GM18868 (cell line): ENCODE measurements at regions not wholly inside any gene's neighbourhood (a gene's known extent, or its start where the extent isn't known, plus 50 kb on each side); places are given as distances from the start of the nearest gene placed in this dataset.

Source experiments
- ATAC-seq: cut with Tn5 transposase; IDR thresholded peaks from one replicate; pipeline ENCODE4 v1.9.1; 2021; ENCODE audit warnings: mild to moderate bottlenecking, moderate library complexity; ENCODE audit not compliant: unreplicated experiment

DNA sequence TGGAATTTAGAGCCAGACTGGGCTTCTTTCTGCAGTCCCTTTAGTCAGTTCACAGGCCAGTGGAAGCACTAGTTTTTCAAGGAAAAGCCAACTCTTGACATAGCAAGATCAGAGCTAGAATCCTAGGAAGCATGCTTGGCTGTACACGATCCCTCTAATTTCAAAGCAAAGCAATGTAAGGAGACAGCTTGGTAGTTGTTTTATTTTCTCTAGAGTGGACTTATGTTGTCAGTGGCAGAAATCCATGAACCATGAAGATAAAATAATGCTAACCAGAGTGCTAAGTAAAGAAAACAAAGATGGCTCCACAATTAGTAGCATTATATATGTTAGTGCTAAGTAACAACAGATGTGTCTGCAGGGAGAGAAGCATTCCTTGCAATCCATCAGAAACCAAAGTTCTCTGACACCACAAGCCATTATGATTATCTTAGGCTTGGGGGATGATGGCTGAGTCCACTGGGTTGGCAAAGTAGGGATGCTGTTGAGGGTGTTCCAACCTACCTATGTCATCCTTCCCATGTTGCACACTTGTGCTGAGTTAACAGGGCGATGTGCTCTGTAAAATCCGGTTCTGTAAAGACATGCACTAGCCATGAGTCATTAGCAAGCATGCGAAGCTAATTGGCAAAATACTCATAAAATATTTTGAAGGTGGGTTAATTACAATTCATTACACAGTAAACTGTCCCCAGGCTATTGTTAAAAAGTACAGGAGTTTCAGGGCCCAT, 115.2 kb downstream of the BMP2 start:
- ATAC-seq = no peak

DNA sequence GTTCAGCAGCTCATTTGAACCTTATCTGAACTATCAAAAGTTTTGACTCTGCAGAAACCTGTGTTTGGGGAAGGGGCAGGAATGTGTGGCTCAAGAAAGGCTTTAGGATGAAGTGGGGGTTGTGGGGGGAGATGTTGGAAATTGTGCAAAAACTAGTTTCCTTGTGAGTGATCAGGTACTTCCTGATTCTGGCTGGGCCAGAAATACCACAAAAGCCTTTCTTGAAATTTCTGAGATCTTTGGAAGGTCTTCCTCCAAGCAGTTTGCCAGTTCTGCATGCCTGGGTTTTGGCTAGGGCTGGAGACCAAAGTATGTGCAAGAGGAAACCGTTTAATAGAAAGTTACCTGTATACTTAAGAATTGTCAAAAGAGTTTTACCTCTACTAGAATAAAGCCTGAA, 116.6 kb downstream of the BMP2 start:
- no peak for ATAC-seq

DNA sequence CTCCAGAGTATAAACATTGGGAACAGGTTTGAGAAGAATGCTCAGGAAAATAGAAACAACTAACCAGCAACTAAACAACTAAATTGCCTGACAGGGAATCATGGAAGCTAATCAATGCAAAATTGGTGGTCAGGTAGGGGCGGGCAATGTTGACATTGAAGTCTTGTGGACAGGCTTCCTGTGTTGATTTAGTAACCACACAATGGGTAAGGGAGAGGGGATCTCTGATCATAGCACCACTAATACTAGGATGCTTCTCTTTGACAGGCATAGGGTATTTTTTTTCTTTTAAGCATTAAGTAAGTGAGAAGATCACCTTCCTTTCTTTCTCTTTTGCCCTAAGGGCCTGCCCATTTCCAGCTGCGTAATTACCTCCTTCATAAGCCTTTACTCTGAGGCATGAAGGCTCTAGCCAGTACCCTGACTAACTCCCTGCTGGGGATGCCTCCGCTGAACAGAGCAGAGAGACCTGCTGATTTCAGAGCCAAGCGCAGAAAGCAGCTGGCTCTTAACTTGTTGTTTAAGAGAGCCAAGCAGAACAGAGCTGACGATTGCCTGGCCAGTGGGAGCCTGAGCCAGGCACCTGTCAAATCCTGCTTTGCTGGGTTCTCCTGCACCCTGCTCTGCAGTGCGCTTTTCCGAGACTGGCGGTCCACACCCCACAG, 118.7 kb downstream of the BMP2 start:
- no peak for ATAC-seq

DNA sequence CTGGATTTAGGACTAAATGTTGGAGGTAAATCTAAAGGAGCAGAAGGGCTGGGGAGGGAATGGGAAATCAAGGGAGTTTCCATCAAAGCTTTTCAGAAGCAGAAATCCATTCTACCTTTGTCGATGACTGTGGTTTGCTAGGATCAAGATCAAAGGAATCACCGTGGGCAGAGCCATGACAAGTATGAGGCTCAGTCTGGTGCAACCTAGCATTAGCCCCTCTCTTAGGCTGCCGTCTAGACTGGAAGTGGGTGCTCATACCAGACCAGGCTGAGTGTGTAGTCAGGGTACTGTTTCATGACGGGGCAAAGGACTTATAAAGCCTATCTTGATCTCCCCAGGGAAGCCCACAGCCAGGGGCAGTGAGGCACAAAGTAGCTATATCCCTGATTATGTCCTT, 120.5 kb downstream of the BMP2 start:
- ATAC-seq = no peak

DNA sequence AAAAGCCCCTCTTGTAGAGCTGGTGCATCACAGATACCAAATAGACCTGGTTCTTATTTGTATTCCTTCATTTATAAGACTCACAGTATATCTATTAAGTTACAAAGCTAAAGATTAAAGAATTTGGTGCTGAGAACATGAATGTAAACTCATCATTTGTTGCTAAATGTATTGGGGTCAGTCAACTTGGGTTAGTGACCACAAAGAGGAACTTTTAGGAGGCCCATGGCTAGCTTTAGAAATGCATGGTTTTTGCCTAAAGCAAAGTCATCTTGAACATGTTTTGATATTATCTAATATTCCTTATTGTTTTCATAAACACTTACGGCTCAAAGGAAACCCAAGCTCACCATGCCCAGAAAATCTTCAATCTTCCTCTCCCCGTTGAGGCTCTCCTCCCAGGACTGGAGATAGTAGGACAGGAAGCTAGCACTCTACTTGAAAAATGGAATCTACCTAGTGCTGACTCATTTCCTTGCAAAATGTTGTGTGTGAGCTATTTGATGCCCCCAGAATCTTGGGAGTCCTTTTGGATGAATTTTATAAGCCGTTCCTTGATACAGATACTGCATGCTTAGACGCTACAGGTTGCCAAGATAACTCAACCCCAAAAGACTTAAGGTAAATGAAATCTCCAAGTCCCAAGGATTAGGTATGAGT, 121.4 kb downstream of the BMP2 start:
- ATAC-seq = no peak

DNA sequence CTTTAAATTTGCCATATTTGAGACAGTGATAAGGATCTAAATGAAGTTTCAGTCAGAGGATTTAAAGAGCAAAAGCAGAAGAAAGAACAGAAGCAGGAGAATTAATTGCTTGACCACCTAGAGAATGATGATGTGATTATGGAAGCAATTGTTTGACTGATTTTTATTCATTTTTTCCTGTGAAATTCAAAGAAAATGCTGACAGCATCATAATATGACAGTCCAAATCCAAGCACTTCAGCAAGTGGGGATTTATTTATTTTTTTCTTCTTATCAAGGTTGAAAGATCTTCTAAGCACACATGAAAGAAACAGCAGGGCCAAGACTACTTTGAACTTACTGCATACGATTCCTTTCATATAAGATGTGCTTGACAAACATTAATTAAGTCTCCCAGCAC, 125.2 kb downstream of the BMP2 start:
- no peak for ATAC-seq

DNA sequence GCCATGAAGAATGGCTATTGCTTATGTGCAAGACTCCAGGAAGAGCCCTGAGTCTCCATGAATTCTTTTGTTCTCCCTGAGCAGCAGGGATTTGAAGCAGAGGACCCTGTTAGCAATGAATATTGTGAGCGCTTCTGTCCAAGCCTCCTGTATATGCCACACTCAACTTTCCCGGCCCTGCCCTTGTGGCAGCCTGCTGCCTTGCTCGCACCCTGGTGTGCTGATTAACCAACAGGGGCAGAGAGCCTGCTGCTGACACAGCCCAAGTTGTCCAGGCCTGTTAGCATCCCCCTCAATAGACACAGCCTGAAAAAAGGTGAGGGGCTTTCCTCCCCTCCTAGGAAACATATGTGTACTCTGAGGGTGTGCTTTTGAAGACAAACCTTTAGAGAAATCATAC, 131.4 kb downstream of the BMP2 start:
- no peak for ATAC-seq

DNA sequence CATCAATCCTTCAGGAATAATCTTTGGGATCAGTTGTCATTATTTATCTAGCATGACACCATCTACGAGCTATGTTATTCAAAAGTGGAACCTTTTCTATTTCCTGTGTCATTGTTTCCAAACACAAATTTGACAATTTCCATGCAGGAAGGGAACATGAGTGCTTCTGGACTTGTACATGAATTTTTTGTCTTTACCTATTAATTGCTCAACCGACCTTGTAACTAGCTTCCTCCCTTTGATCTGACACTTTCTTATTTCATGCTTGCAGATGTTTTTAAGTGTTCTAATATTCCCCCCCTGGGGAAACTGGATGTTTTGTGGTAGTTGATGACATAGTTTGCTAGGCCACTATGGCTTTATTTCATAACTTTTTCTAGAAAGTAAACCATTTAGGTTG, 139.4 kb downstream of the BMP2 start:
- no peak for ATAC-seq

DNA sequence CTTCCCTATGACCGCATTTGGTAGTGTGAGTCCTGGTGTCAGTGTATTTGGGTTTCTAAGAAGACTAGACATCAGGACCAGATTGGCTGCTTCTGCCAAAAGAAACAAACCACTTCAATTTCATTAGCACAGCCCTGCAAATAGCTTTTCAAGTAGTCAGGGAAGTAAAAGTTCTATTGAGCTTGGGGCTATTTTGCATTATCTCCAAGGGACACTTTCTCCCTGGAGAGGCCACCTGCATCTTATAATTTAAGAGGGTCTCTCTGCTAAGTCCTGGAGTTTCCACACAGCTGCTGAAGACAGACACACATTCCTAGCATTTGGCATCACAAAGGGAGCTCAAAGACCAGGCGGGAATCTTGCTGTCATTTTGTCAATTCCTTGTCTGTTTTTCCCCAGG, 141.2 kb downstream of the BMP2 start:
- no peak for ATAC-seq

DNA sequence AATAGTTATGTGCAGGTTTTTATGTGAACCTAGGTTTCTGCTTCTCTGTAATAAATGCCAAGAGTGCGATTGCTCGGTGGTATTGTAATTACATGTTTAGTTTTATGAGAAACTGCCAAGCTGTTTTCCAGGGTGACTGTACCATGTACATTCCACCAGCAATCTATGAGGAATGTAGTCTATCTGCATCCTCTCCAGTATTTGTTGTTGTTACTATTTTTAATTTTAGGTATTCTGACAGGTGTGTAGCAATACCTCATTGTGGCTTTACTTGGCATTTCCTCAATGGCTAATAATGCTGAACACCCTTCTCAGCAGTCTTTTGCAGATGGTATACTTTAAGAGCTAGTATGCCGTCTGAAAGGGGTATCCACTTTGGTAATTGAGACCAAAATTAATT, 142.1 kb downstream of the BMP2 start:
- no peak for ATAC-seq

DNA sequence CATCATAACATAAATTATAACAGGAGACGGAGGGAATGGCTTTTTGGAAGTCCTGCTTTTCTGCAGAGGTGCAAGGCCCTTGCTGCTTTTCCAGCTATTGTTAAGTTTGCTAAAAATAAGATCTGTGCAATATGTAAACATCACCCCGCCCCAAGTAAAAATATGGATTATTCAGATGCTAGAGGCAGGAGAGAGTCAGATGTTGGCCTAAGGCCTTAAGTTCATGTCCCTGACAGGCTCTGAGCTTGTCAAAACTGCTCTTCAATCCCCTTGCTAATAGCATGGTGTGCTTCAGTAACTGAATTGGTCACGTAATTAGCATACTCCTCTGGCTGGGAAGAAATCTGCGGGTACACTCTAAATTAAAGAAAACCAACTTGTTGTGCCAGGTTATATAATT, 147.5 kb downstream of the BMP2 start:
- ATAC-seq = no peak

DNA sequence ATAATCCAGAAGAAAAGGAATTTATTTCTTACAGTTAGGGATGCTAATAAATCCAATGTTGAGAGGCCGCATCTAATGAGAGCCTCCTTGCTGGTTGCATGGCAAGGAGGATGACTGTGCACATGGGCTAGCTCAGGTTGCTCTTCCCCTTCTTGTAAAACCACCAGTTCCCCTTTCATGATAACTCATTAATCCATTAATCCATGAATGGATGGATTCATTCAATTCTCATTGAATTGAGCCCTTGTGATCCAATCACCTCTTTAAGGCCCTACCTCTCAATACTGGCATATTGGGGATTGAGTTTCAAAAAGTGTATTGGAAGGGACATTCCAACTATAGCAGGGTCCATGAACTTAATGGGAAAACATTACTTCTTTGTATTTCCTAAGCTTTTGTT, 149.5 kb downstream of the BMP2 start:
- ATAC-seq = no peak

DNA sequence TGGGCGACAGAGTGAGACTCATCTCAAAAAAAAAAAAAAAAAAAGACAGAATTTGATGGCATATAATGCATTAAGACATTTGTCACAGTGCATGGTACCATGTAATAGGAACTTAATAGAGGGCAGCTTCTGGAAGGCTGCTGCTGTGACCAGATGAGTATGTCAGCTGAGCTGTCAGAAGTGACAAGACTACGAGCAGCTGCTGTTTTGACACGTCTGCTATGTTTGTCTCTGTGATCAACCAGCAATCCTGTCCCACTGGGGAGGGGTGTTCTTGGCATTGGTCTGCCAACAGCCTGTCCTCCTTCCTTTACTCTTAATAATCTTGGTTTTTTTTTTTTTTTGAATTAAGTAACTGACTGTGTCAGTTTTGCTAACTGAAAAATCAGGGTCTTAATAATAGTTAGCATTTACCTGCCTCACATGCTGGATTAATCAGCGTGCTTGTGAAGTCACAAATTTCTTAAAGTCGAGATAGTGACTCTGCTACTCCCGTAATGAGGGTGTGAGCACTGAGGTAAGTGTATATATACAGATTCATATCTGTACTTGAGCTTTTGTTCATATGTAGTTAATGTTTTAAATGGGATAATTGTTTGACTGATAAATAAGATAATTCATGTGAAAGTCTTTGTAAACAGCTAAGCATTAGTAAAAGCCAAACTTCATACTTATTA, 152.4 kb downstream of the BMP2 start:
- no peak for ATAC-seq

DNA sequence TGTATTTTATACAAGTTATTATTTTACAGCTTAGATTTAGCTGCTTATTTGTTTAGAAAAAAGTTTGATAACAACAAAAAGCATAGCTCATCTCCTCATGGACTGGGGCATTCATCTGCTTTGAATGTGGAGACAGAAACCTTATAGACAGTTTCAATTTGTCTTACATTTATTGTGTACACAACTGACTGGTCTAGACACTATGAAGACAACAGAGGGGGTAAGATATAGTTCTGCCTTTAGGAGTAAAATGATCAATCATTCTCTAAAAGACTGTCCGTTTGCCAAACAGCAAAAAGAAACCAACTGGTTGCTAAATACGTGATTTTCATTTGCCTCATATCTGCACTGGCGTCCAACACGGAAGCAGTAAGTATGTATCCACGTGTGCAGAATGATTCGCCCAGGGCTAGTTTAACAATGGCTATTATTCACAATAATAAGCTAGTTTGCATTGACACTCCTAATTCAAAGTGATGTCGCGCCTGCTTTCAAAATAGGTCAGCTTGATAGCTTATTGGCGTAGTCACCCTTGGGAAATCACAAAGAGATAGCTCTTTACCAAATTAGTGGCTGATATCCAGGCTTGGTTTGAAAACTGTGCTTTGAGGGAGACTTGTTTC, 153.6 kb downstream of the BMP2 start:
- no peak for ATAC-seq

DNA sequence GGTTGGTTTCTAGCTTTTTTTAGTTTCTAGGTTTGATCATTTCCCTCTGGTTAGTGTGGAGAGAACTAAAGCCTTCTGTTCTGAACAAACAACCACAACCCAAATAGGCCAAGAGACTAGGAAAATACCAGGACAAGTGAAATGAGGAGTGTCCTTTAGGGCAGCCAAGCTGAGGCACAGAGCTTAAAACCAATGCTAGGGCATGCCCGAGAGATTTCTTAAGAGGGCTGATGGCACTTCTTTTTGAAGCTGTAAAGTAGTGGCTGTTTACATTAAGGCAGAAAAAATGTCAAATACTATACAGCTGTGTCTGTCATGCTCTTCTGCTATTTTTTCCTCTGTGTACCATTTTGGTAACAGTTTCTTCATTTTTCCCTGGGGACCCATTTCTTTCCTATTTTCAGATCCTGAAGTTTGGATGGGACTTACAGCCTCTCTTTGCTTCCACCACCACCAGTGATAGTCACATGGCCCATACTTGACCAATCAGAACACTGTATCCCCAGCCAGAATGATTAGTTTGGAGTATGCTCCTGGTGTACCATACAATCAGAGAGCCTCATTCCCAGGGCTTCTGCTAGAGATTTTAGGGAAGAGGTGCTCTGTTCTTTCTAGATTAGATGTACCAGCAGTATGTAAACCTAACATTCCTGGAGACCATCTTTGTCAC, 154.4 kb downstream of the BMP2 start:
- ATAC-seq = no peak

DNA sequence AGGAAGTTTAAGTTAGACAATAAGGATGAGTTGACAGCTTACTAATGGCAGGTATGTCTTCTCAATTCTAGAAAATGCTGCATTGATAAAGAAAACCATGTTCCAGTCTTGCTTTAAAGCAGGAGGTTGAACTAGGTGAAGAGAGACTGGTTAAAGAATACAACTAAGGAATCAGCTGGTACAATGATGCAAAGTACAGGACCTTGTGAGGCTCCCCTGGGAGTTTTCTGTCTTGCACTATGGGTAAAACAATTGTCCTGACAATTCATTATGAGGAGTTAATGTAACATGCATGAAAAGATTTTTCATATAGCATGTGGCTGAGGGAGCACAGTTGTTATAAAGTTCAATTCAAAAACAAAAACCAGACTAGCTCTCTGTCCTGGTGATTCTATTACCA, 157.2 kb downstream of the BMP2 start:
- ATAC-seq = no peak

DNA sequence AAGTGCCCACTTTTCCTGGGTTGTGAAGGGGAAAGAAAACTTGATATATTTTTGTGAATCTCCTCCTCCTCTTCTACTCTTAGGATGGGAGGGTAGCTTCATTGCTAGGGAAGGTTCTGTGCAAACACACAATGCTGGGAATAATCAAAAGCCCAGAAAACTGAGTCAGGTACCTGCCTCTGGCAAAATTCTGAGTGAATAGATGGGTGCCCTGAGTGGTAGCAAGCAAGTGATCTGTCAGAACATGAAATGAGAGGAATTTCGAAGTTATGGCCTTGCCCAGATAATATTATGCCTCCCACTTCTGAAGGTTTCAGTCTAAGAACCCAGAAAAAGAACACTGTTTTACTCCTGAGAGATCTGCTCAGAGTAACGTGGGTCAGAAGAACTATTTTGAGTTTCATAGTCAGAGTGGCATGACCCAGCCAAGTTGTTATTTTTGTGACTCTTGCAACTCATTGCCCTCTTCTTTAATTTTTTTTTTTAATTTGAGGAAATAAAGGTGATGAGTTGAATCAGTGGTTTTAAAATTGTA, 158.3 kb downstream of the BMP2 start:
- no peak for ATAC-seq

DNA sequence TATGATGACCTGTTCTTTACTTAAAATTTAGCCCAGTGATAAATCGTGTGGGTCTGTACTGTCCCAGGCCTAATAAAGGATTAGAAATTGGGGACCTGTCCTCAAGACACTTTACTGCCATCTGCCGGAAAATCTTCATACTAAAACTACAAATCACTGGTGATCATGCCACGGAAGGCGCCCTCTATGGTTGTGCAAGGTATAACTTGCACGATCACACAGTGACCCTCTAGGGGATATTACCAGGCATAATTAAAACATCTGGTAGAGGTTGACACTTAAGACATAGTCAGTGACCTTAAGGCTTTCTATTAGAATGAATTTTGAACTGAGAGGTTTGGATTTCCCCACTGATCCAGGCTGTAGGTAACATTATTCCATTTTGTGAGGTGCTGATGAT, 172.6 kb downstream of the BMP2 start:
- no peak for ATAC-seq

DNA sequence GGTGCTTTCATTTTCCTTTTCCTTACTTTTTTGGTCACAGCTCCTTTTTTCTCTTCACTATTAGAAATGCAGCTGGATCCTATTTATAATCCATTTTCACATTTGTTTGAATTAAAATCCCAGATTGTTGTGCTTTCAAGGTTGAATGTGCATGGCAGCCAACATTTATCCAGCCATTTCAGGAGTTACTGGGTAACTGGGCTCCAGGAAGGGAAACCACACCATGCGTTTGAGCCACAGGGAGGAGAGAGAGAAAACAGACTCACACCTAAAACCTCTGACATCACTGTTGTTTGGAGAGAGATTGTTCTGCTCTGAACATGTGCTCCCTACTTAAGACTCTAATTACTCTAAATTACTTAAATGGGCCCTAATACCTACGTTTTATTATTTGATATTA, 173.4 kb downstream of the BMP2 start:
- ATAC-seq = no peak

DNA sequence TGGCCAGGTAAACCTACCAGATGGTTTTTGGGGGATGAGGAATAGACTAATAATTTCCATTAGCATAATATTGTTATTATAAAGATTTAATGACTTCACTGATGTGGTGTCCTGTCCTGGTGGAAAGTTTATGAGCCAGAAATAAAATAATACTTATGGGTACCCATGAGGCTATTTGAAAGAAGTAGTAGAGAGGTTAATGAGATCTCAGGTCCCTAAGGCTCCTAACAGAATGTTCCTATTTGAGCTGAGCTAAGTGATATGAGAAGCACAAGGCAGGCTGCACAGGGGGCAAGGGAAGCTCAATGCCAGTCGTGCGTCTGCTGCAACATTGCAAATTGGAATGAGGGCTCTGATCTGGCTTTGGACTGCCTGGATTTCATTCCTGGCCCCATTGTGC, 174.1 kb downstream of the BMP2 start:
- no peak for ATAC-seq

DNA sequence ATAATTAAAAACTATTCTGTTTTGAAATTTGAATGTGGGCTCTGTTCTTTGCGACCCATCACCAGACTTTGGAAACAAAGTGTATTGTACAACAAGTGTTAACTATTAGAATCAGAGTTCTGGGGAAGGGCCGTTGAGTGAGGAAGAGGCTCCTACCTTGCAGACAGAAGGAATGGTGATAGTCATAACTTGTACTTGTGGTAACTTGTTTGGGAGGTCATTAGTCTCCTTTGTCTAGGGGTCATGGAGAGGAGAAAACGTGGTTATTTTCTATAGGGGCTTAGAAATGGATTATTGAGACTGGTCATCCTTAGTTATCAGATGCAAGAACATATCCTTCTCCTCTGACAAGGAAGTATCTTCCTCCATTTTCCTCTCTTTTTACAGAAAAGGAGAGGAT, 174.8 kb downstream of the BMP2 start:
- no peak for ATAC-seq
